IPS-18c (cell line): ENCODE measurements at regions not wholly inside any gene's neighbourhood (a gene's known extent, or its start where the extent isn't known, plus 50 kb on each side); places are given as distances from the start of the nearest gene placed in this dataset.

ENCODE experiments used
- H3K4me3 ChIP-seq: 2 replicates; pipeline ENCODE4 v1.7.0; 2013; ENCODE audit warnings: low read depth, mild to moderate bottlenecking, low read length, moderate library complexity; ENCODE audit not compliant: insufficient read depth
- H3K9me3 ChIP-seq: one replicate; pipeline ENCODE4 v1.6.1; 2013; ENCODE audit warnings: mild to moderate bottlenecking, low read length, moderate library complexity; ENCODE audit not compliant: control insufficient read depth, insufficient read depth

- Histone ChIP-seq H3K9me3 (no peaks in the 10 kb centered on the region), H3K4me3 (no peak overlapping the region)
Measured at GRCh38 chr11:91823252-91823830, 401.3 kb upstream of the FAT3 start.

DNA sequence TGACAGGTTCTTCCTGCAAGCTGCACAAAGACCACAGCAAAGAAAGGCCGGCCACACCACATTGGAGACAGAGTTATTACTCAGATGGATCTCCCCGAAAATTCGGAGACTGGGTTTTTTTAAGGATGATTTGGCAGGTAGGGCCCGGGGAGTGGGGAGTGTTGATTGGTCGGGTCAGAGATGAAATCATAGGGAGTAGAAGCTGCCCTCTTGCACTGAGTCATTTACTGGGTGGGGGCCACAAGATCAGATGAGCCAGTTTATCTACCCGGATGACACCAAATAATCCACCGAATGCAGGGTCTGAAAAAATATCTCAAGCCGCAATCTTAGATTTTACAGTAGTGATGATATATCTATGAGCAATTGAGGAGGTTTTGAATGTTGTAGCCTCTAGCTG, 401.8 kb upstream of the FAT3 start:
- H3K4me3 ChIP-seq = no peak overlapping the region
- H3K9me3 ChIP-seq = no peaks in the 10 kb centered on the region

DNA sequence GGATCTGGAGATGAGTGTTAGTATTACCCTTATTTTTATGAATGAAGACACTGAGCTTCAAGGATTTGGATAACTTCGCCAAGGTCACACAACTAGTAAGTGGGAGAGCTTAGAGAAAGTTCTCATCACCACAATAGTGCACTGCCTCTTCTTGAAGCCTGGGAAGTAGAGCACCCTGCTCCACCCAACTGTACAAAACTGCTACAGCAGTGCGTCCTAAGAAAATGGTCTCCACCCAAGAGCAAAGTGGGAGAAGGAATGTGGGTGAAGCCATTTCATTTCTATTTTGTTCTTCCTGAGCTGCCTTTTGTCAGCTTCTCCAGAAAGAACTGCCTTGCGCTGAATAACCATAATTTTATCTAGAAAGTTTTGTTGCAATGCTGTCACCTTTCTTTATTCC, 403.9 kb upstream of the FAT3 start:
- H3K9me3 ChIP-seq = no peaks in the 10 kb centered on the region
- H3K4me3 ChIP-seq = no peak overlapping the region

GRCh38 chr11:91819777-91820176, 404.8 kb upstream of the FAT3 start:
- H3K9me3 ChIP-seq = no peaks in the 10 kb centered on the region
- H3K4me3 ChIP-seq = no peak overlapping the region

DNA sequence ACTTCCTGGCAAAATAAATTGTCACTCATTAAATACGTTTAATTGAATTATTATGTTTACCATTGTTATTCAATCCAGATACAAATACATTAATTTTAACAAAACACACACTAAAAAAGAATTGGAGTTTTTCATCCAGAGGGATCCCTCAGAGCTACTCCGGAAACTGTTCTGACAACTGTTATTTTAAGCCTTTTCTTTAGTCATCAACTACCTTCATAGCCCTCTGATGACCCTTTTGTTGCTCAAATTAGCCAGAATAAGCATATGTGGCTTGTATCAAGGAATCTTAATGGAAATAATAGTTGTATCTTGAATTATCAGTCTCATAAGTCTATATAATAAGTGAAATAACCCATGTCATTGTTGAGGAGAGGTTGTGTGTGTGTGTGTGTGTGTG, 405.4 kb upstream of the FAT3 start:
- H3K9me3 ChIP-seq = no peaks in the 10 kb centered on the region
- H3K4me3 ChIP-seq = no peak overlapping the region

DNA sequence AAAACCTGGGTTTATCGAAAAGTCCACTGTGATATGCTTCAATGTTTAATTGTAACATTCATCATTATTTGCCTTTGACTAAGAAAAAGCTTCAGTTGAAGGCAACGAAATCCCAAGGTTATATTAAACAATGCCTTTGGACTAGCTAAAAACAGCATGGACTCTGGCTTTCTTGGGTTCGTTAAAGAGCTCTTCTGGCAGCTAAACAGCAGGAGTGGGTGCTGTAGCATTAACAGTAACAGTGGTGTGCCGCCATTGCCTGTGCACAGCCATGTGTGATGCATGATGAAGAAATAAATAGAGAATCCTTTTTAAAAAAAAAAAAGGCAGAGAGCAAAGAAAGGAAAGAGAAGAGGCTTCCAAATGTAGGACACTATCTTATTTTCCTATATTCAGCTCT, 406.6 kb upstream of the FAT3 start:
- H3K9me3 ChIP-seq = no peaks in the 10 kb centered on the region

GRCh38 chr11:91813263-91813662, 411.4 kb upstream of the FAT3 start:
- no peaks in the 10 kb centered on the region for H3K9me3 ChIP-seq
- H3K4me3 ChIP-seq = no peak overlapping the region

More for the DNA sequence above, 406.6 kb upstream of the FAT3 start:
- H3K4me3 ChIP-seq = no peak overlapping the region

DNA sequence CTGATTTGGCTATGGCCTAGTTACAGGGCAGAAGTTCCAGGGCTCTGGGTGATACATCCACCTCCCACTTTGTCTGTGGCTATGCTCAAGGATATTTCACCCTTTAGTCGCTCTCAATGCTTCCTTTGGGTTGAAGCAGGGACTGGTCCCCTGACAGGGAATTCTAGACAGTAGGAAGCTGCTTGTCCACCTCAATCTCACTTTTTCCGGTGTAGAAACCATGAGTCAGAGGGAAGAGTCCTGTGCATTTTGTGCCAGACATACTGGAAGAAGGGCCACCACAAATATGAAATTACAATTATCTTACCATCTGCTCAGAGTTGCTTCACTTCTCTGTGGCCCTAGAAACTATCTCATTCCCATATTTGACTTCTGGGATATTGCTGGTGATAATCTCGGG, 413.7 kb upstream of the FAT3 start:
- H3K9me3 ChIP-seq = no peaks in the 10 kb centered on the region
- H3K4me3 ChIP-seq = no peak overlapping the region

GRCh38 chr11:91805293-91805692, 419.3 kb upstream of the FAT3 start:
- Histone ChIP-seq H3K9me3 (no peaks in the 10 kb centered on the region), H3K4me3 (no peak overlapping the region)

DNA sequence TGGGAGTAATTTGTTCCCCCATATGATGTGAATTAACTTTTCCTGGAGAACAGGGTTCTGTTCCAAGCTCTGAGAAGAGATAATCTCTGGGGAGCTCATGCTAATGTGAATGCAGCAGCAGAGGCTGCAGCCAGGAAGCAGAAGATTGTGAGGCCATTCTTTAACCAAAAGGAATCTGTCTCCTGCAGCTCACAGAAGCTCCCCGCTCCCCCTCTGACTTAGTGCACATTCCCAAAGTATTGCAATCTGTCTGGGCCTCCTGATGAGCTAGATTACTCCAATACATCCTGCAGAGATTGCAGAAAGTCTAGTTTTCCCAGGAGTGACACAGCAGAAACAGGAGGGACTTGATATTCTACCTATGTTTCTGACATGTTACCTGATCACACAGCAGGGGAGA, 420.6 kb upstream of the FAT3 start:
- Histone ChIP-seq H3K9me3 (no peaks in the 10 kb centered on the region), H3K4me3 (no peak overlapping the region)

DNA sequence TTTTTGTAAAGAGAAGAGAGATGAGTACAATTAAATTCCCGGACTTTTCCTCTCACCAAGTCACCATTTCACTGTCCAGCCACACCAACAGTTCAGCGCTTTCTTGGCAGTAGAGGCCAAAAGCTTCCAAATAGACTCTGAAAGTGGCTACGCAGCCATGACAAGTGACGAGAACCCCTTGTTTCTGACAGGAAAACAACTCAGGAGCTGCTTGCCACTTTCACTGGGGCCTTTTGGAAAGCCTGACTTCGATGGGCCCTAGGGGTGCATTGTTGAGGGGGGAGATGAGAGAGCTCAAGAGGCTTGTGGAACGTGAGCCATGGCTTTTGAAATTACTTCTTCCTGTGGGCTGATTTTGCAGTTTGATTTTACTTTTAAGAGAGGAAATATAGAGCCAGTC, 422.1 kb upstream of the FAT3 start:
- no peaks in the 10 kb centered on the region for H3K9me3 ChIP-seq
- H3K4me3 ChIP-seq = no peak overlapping the region

- Histone ChIP-seq H3K9me3 (no peaks in the 10 kb centered on the region), H3K4me3 (no peak overlapping the region)
Measured at GRCh38 chr11:91800208-91800914, 424.3 kb upstream of the FAT3 start.

DNA sequence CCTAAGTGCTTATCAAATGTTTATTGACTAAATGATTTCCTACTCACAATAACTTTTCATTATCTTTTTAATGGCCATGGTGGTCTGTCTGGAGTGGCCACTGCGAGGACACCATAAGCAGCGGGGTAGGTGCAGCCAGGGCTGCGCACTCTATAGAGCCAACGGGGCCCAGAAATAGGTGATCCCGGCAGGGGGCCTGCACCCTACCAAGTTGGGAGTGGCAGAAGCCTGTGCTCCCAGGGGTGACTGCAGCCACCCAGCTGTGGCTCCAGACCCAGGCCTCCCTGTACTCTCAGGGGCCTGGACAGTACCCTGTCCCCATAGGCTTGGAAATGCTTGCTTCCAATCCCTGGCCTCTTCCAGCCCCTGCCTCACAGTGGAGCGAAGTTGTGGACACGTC, 426.4 kb upstream of the FAT3 start:
- Histone ChIP-seq H3K4me3 (no peak overlapping the region), H3K9me3 (no peaks in the 10 kb centered on the region)

GRCh38 chr11:91796999-91797398, 427.6 kb upstream of the FAT3 start:
- Histone ChIP-seq H3K9me3 (no peaks in the 10 kb centered on the region), H3K4me3 (no peak overlapping the region)

GRCh38 chr11:91795139-91795887, 429.3 kb upstream of the FAT3 start:
- Histone ChIP-seq H3K4me3 (no peak overlapping the region), H3K9me3 (no peaks in the 10 kb centered on the region)

DNA sequence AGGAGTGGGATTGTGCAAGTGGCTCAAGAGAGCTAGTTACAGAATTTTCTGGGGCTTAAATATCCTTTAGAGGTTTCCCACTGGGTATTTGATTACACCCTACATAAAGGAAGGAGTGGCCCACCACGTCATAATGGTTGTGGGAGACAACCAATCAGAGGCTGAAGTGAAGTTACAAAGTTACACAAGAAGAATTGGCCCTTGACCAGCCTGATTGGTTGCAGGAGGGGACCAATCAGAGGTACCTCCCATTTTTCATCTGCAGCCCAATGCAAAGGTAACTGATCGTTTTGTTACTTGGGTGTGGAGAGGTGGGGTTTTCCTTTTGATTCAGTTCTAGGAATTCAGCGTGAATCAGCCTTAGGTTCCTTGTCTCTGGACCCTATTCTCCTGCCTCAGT, 430.5 kb upstream of the FAT3 start:
- Histone ChIP-seq H3K9me3 (no peaks in the 10 kb centered on the region), H3K4me3 (no peak overlapping the region)

DNA sequence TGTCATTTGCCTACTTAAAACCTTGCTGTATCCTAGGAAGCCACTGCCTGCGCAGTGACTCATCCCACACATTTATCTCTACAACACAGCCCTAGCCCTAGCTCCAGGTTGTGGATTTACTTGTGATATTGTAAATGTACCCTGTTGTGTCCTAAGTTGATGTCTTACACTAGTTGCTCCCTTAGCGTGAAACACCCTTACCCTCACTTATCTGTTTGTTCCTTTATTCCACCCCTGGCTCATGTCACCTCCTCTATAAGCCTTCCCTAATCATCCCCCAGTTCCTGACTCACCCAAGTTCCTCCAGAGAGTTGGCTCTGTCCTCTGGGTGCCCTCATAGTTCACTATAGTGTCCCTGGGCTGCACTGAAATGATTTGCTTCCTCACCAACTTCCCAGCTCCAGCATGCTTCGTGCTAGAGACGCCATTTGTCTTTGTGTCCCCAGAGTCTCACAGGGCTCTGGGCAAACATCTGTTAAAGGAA, 431.8 kb upstream of the FAT3 start:
- no peak overlapping the region for H3K4me3 ChIP-seq
- no peaks in the 10 kb centered on the region for H3K9me3 ChIP-seq

- H3K9me3 ChIP-seq = no peaks in the 10 kb centered on the region
- no peak overlapping the region for H3K4me3 ChIP-seq
Measured at GRCh38 chr11:91791171-91791468, 433.5 kb upstream of the FAT3 start.
